NAMALWA (cell line): ENCODE measurements at regions not wholly inside any gene's neighbourhood (a gene's known extent, or its start where the extent isn't known, plus 50 kb on each side); places are given as distances from the start of the nearest gene placed in this dataset.

Source experiments
- DNase-seq: peaks from one replicate; pipeline ENCODE4 v3.0.0-alpha.2; 2015; ENCODE audit warnings: low spot score

GRCh38 chr12:77406219-77406905 lies 341.0 kb upstream of the E2F7 start:
- DNase-seq: no peak

- DNase-seq: no peak
Measured at GRCh38 chr12:77402716-77403115, 337.3 kb upstream of the E2F7 start.

- DNase-seq: no peak
Measured at GRCh38 chr12:77401770-77402081, 336.4 kb upstream of the E2F7 start.

GRCh38 chr12:77401064-77401769 lies 335.8 kb upstream of the E2F7 start:
- DNase-seq: no peak

GRCh38 chr12:77392467-77393088 lies 327.2 kb upstream of the E2F7 start:
- DNase-seq: no peak

GRCh38 chr12:77388445-77389265 lies 323.3 kb upstream of the E2F7 start:
- no peak for DNase-seq

GRCh38 chr12:77387671-77388070 lies 322.3 kb upstream of the E2F7 start:
- DNase-seq: no peak

- no peak for DNase-seq
Measured at GRCh38 chr12:77387214-77387613, 321.8 kb upstream of the E2F7 start.

- no peak for DNase-seq
Measured at GRCh38 chr12:77384941-77385340, 319.6 kb upstream of the E2F7 start.

GRCh38 chr12:77382096-77382742 lies 316.9 kb upstream of the E2F7 start:
- no peak for DNase-seq

- no peak for DNase-seq
Measured at GRCh38 chr12:77377622-77378021, 312.3 kb upstream of the E2F7 start.

- no peak for DNase-seq
Measured at GRCh38 chr12:77377116-77377515, 311.7 kb upstream of the E2F7 start.

- no peak for DNase-seq
Measured at GRCh38 chr12:77374673-77375072, 309.3 kb upstream of the E2F7 start.

- no peak for DNase-seq
Measured at GRCh38 chr12:77372494-77372893, 307.1 kb upstream of the E2F7 start.

- no peak for DNase-seq
Measured at GRCh38 chr12:77372026-77372425, 306.7 kb upstream of the E2F7 start.

- DNase-seq: no peak
Measured at GRCh38 chr12:77368379-77368778, 303.0 kb upstream of the E2F7 start.

GRCh38 chr12:77366616-77367015 lies 301.2 kb upstream of the E2F7 start:
- DNase-seq: no peak

- no peak for DNase-seq
Measured at GRCh38 chr12:77364400-77364799, 299.0 kb upstream of the E2F7 start.

- DNase-seq: no peak
Measured at GRCh38 chr12:77362509-77363210, 297.3 kb upstream of the E2F7 start.

- DNase-seq: no peak
Measured at GRCh38 chr12:77357655-77358054, 292.3 kb upstream of the E2F7 start.

GRCh38 chr12:77354766-77355362 lies 289.5 kb upstream of the E2F7 start:
- DNase-seq: no peak
